RWPE2 (cell line): ENCODE measurements at regions not wholly inside any gene's neighbourhood (a gene's known extent, or its start where the extent isn't known, plus 50 kb on each side); places are given as distances from the start of the nearest gene placed in this dataset.
"Not testable (repeated sequence)": the region's sequence is repeated elsewhere in the genome, so short reads cannot be mapped to it uniquely, and the experiment has no call there.

Experiments used
- ATAC-seq: fragments of 200-7000 bp; cut with Tn5 transposase; 3 replicates; pipeline ENCODE4 v1.9.1; 2021; ENCODE audit warnings: low read depth
- DNase-seq: peaks from one replicate; pipeline ENCODE4 v3.0.0-alpha.2; 2020; ENCODE audit warnings: low spot score
- H3K27ac ChIP-seq: fragments of 450-650 bp; 2 replicates; pipeline ENCODE4 v1.5.1; 2017; ENCODE audit warnings: mild to moderate bottlenecking; ENCODE audit not compliant: poor library complexity, severe bottlenecking
- H3K27me3 ChIP-seq: fragments of 250-450 bp; sonication (Bioruptor Pico); 2 replicates; pipeline ENCODE4 v1.5.1; 2021; ENCODE audit warnings: mild to moderate bottlenecking, moderate library complexity; ENCODE audit not compliant: insufficient read depth, poor library complexity, severe bottlenecking
- H3K36me3 ChIP-seq: fragments of 250-450 bp; sonication (Bioruptor Pico); 2 replicates; pipeline ENCODE4 v1.5.1; 2020; ENCODE audit warnings: low read depth, mild to moderate bottlenecking, moderate library complexity
- H3K4me1 ChIP-seq: fragments of 250-450 bp; sonication (Bioruptor Pico); 2 replicates; pipeline ENCODE4 v1.5.1; 2021; ENCODE audit warnings: mild to moderate bottlenecking, moderate library complexity; ENCODE audit not compliant: insufficient read depth, poor library complexity, severe bottlenecking
- H3K4me3 ChIP-seq: fragments of 250-450 bp; sonication (Bioruptor Pico); 2 replicates; pipeline ENCODE4 v1.5.1; 2021; ENCODE audit warnings: mild to moderate bottlenecking, moderate library complexity; ENCODE audit not compliant: severe bottlenecking
- H3K9me3 ChIP-seq: fragments of 250-450 bp; sonication (Bioruptor Pico); 2 replicates; pipeline ENCODE4 v1.5.1; 2021; ENCODE audit warnings: mild to moderate bottlenecking, moderate library complexity; ENCODE audit not compliant: severe bottlenecking
- TF ChIP-seq, protein P1 (sequence below): fragments of 450-650 bp; IDR thresholded peaks from one replicate; pipeline ENCODE4 v1.5.1; 2017; ENCODE audit warnings: mild to moderate bottlenecking, moderate library complexity; ENCODE audit not compliant: poor library complexity, severe bottlenecking

DNA sequence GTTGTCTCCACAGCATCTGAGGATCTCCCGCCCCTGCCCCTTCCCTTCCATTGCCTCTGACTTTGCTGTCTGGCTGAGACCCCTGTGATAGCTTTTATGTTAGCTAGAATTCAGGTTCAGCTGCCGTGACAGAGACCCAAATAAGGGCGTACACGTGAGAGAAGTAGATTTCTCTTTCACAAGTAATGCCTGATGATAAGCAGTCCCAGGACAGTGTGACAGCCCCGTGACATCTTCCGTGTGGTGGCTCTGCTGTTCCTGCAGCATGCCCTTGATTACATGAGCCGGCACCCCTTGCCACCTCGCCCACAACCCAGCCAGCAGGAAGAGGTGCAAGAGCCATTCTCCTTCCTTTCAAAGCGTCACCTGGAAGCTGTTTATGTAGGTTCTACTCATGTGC lies 130.9 kb upstream of the PODXL start:
- ATAC-seq, result no peak
- H3K27ac ChIP-seq, result no peak overlapping the region
- TF ChIP-seq, protein P1, sequence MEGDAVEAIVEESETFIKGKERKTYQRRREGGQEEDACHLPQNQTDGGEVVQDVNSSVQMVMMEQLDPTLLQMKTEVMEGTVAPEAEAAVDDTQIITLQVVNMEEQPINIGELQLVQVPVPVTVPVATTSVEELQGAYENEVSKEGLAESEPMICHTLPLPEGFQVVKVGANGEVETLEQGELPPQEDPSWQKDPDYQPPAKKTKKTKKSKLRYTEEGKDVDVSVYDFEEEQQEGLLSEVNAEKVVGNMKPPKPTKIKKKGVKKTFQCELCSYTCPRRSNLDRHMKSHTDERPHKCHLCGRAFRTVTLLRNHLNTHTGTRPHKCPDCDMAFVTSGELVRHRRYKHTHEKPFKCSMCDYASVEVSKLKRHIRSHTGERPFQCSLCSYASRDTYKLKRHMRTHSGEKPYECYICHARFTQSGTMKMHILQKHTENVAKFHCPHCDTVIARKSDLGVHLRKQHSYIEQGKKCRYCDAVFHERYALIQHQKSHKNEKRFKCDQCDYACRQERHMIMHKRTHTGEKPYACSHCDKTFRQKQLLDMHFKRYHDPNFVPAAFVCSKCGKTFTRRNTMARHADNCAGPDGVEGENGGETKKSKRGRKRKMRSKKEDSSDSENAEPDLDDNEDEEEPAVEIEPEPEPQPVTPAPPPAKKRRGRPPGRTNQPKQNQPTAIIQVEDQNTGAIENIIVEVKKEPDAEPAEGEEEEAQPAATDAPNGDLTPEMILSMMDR, result no peak
- no peaks in the 10 kb centered on the region for H3K9me3 ChIP-seq
- H3K4me1 ChIP-seq, result no peaks in the 10 kb centered on the region
- no peaks in the 10 kb centered on the region for H3K36me3 ChIP-seq
- DNase-seq, result no peak
- peaks cover 12% of the 10 kb centered on the region for H3K27me3 ChIP-seq
- H3K4me3 ChIP-seq, result no peak overlapping the region

DNA sequence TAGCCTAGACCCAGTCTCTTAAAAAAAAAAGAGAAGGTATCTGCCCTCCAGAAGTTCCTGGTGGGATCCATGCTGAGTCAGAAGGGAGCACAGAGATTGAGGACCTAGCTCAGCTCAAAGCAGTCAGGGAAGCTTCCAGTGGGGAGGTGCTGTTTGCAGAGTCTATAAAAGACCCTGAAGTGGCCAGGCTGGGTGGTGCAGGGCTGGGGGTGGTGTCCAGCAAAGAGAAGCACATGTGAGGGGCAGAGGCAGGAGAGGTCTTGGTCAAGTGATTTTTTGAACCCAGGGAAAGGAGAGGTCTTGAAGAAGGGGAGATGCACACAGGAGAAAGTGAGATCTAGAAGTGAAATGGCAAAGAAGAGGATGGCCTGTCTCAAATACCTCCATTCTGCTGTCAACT lies 130.4 kb upstream of the PODXL start:
- no peak overlapping the region for H3K27ac ChIP-seq
- ATAC-seq (no peak), DNase-seq (no peak)
- H3K36me3 ChIP-seq, result no peaks in the 10 kb centered on the region
- no peak overlapping the region for H3K4me3 ChIP-seq
- H3K4me1 ChIP-seq, result no peaks in the 10 kb centered on the region
- TF ChIP-seq, protein P1, result no peak
- H3K9me3 ChIP-seq, result no peaks in the 10 kb centered on the region
- H3K27me3 ChIP-seq, result peaks cover 12% of the 10 kb centered on the region

DNA sequence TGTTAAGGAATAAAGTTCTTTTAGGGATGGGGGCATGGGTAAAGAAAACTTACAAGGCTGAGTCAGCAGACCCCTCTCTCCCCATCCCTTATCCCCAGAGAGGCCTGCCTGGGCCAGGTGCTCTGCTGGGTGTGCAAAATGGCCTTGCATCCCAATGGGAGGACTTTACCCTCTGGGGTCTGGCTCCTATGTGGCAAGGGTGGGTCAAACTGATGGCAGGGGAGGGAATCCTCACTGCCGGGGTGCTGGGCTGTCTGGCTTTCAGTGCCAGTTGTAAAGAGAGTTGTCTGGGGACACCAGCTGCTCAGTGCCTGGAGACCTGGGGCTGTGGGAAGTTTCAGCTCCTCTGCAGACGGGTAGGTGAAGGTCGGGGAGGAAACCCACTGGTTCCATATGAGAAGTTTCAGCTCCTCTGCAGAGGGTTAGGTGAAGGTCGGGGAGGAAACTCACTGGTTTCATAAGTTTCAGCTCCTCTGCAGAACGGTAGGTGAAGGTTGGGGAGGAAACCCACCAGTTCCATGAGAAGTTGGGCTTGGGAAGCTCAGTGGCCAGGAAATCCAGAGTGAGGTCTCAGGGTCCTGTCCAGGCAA lies 127.2 kb upstream of the PODXL start:
- Histone ChIP-seq H3K36me3 (no peaks in the 10 kb centered on the region), H3K27ac (no peak overlapping the region), H3K9me3 (no peaks in the 10 kb centered on the region), H3K4me3 (no peak overlapping the region), H3K27me3 (peaks cover 11% of the 10 kb centered on the region), H3K4me1 (no peaks in the 10 kb centered on the region)
- TF ChIP-seq, protein P1, result no peak
- DNase-seq, result no peak
- ATAC-seq, result no peak

DNA sequence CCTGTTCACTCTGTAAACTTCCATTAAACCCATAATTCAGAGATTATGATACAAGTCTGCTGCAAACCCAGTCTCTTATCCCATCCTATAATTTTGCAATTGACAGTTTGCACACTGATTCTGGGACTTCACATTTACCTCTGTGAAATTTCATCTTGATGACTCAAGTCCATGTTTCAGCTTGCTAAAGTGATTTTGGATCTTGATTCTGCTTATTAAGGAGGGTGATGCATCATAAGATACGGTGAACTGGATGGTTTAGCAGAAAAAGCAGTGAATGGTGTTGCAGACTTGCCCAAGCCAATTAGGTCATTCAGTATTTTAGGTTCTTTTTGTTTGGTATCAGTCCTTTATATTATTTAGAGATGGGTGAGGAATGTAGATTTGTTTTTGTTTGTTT lies 125.5 kb upstream of the PODXL start:
- no peaks in the 10 kb centered on the region for H3K36me3 ChIP-seq
- H3K9me3 ChIP-seq, result no peaks in the 10 kb centered on the region
- H3K27me3 ChIP-seq, result peaks cover 9% of the 10 kb centered on the region
- DNase-seq, result no peak
- no peak overlapping the region for H3K27ac ChIP-seq
- H3K4me1 ChIP-seq, result no peaks in the 10 kb centered on the region
- no peak overlapping the region for H3K4me3 ChIP-seq
- TF ChIP-seq, protein P1, result no peak
- ATAC-seq, result no peak; the same call in 2 of the 3 replicates

DNA sequence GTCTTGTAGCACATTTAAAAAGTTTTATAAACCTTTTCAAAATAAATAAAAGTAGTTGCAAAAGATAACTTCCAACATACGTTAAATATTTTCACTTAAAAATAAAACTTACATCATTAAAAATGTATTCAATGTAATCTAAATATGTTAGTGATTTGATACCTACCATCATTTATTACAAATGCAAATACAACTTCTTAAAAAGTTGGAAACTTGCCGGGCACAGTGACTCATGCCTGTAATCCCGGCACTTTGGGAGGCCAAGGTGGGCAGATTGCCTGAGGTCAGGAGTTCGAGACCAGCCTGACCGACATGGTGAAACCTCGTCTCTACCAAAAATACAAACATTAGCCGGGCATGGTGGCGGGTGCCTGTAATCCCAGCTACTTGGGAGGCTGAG lies 122.6 kb upstream of the PODXL start:
- H3K36me3 ChIP-seq, DNase-seq, H3K27me3 ChIP-seq, H3K4me1 ChIP-seq, H3K9me3 ChIP-seq, H3K4me3 ChIP-seq, ATAC-seq, H3K27ac ChIP-seq: not testable (repeated sequence)

DNA sequence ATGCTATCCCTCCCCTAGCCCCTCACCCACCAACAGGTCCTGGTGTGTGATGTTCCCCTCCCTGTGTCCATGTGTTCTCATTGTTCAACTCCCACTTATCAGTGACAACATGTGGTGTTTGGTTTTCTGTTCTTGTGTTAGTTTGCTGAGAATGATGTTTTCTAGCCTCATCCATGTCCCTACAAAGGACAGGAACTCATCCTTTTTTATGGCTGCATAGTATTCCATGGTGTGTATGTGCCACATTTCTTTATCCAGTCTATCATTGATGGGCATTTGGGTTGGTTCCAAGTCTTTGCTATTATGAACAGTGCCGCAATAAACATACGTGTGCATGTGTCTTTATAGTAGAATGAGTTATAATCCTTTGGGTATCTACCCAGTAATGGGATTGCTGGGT lies 120.4 kb upstream of the PODXL start:
- H3K4me1 ChIP-seq, H3K4me3 ChIP-seq, DNase-seq, H3K27ac ChIP-seq, H3K9me3 ChIP-seq, ATAC-seq, H3K36me3 ChIP-seq: not testable (repeated sequence)
- peaks cover 14% of the 10 kb centered on the region for H3K27me3 ChIP-seq
